Vagina (tissue), 2 donors: ENCODE measurements at regions not wholly inside any gene's neighbourhood (a gene's known extent, or its start where the extent isn't known, plus 50 kb on each side); places are given as distances from the start of the nearest gene placed in this dataset.

Source experiments
- DNase-seq, 2 donors: peaks; one replicate each; pipeline ENCODE4 v3.0.0-alpha.2; 2017; ENCODE audit errors: extremely low spot score in 2 of 2
- H3K27ac ChIP-seq: fragments of 200-600 bp; sonication (generic); one replicate; pipeline ENCODE4 v1.5.1; 2019
- H3K27me3 ChIP-seq: fragments of 200-600 bp; sonication (generic); one replicate; pipeline ENCODE4 v1.5.1; 2019
- H3K36me3 ChIP-seq, 2 donors: fragments of 200-600 bp; sonication (generic); one replicate each; pipeline ENCODE4 v1.5.1; 2017 to 2019
- H3K4me1 ChIP-seq: fragments of 200-600 bp; sonication (generic); one replicate; pipeline ENCODE4 v1.5.1; 2019
- H3K4me3 ChIP-seq, 2 donors: fragments of 200-600 bp; sonication (generic); 1 replicate in 1 of 2; 2 replicates in 1 of 2; pipeline ENCODE4 v1.5.1; 2016 to 2019
- H3K9me3 ChIP-seq: fragments of 200-600 bp; sonication (generic); one replicate; pipeline ENCODE4 v1.5.1; 2019
- CTCF ChIP-seq, 3 experiments: fragments of 450-650 bp in 2 of 3; fragments of 200-600 bp in 1 of 3; sonication (generic) in 1 of 3; IDR thresholded peaks; one replicate each; pipeline ENCODE4 v1.5.1; 2017 to 2019; ENCODE audit warnings: antibody characterized with exemption in 3 of 3, mild to moderate bottlenecking in 2 of 3, moderate library complexity in 2 of 3
- POLR2A ChIP-seq, 2 donors: fragments of 450-650 bp; IDR thresholded peaks; one replicate each; pipeline ENCODE4 v1.6.1; 2017; ENCODE audit warnings: antibody characterized with exemption in 2 of 2, mild to moderate bottlenecking in 2 of 2, moderate library complexity in 2 of 2
- POLR2AphosphoS5 ChIP-seq, 2 donors: sonication (generic); formaldehyde crosslinking; IDR thresholded peaks; one replicate each; pipeline ENCODE4 v1.9.0; 2017; ENCODE audit warnings: antibody characterized with exemption in 2 of 2, mild to moderate bottlenecking in 2 of 2, low read depth in 1 of 2; ENCODE audit not compliant: insufficient read depth in 1 of 2
- intact Hi-C: fragments of 100-400 bp; cut with DNase I; formaldehyde crosslinking; loops from one replicate; pipeline ENCODE4 v1.15.1; 2023

- Histone ChIP-seq H3K27ac (no peak overlapping the region), H3K9me3 (no peaks in the 10 kb centered on the region), H3K36me3 (no peaks in the 10 kb centered on the region), H3K27me3 (no peaks in the 10 kb centered on the region), H3K4me3 (no peak overlapping the region), H3K4me1 (no peaks in the 10 kb centered on the region)
- intact Hi-C loops, result no loop called here
- DNase-seq, result no peak
- TF ChIP-seq POLR2A (IDR thresholded peaks at IDR 0.05), result no peak
- TF ChIP-seq CTCF (IDR thresholded peaks at IDR 0.05), result no peak
- TF ChIP-seq POLR2AphosphoS5 (IDR thresholded peaks at IDR 0.05; ENCODE audit: insufficient read depth in 1 of 2, low read depth in 1 of 2), result no peak
These were observed 265.8 kb upstream of the TRPC7 start for GRCh38 chr5:136631186-136631585.

GRCh38 chr5:136629125-136629792 lies 263.9 kb upstream of the TRPC7 start:
- Histone ChIP-seq H3K4me3 (no peak overlapping the region), H3K27ac (no peak overlapping the region), H3K9me3 (no peaks in the 10 kb centered on the region), H3K4me1 (no peaks in the 10 kb centered on the region), H3K36me3 (no peaks in the 10 kb centered on the region), H3K27me3 (no peaks in the 10 kb centered on the region)
- no peak for DNase-seq
- intact Hi-C loops, result no loop called here
- TF ChIP-seq POLR2AphosphoS5 (IDR thresholded peaks at IDR 0.05; ENCODE audit: insufficient read depth in 1 of 2, low read depth in 1 of 2) (no peak), CTCF (IDR thresholded peaks at IDR 0.05) (no peak), POLR2A (IDR thresholded peaks at IDR 0.05) (no peak)

GRCh38 chr5:136626531-136626930 lies 261.2 kb upstream of the TRPC7 start:
- no peak for DNase-seq
- no peaks in the 10 kb centered on the region for H3K4me1 ChIP-seq
- no peak overlapping the region for H3K27ac ChIP-seq
- H3K4me3 ChIP-seq, result no peak overlapping the region
- TF ChIP-seq CTCF (IDR thresholded peaks at IDR 0.05) (no peak), POLR2A (IDR thresholded peaks at IDR 0.05) (no peak), POLR2AphosphoS5 (IDR thresholded peaks at IDR 0.05; ENCODE audit: insufficient read depth in 1 of 2, low read depth in 1 of 2) (no peak)
- H3K9me3 ChIP-seq, result no peaks in the 10 kb centered on the region
- no peaks in the 10 kb centered on the region for H3K36me3 ChIP-seq
- H3K27me3 ChIP-seq, result no peaks in the 10 kb centered on the region
- intact Hi-C loops, result no loop called here

- no peak for DNase-seq
- intact Hi-C loops, result no loop called here
- H3K27ac ChIP-seq, result no peak overlapping the region
- no peaks in the 10 kb centered on the region for H3K27me3 ChIP-seq
- no peaks in the 10 kb centered on the region for H3K36me3 ChIP-seq
- H3K4me1 ChIP-seq, result no peaks in the 10 kb centered on the region
- TF ChIP-seq CTCF (IDR thresholded peaks at IDR 0.05), result no peak
- no peak for TF ChIP-seq POLR2A (IDR thresholded peaks at IDR 0.05)
- TF ChIP-seq POLR2AphosphoS5 (IDR thresholded peaks at IDR 0.05; ENCODE audit: insufficient read depth in 1 of 2, low read depth in 1 of 2), result no peak
- no peak overlapping the region for H3K4me3 ChIP-seq
- H3K9me3 ChIP-seq, result no peaks in the 10 kb centered on the region
These were observed 257.4 kb upstream of the TRPC7 start for GRCh38 chr5:136622747-136623146.

- H3K9me3 ChIP-seq, result no peaks in the 10 kb centered on the region
- intact Hi-C loops, result no loop called here
- H3K27me3 ChIP-seq, result no peaks in the 10 kb centered on the region
- H3K4me3 ChIP-seq, result no peak overlapping the region
- TF ChIP-seq POLR2AphosphoS5 (IDR thresholded peaks at IDR 0.05; ENCODE audit: insufficient read depth in 1 of 2, low read depth in 1 of 2) (no peak), CTCF (IDR thresholded peaks at IDR 0.05) (no peak), POLR2A (IDR thresholded peaks at IDR 0.05) (no peak)
- no peaks in the 10 kb centered on the region for H3K4me1 ChIP-seq
- no peak overlapping the region for H3K27ac ChIP-seq
- H3K36me3 ChIP-seq, result no peaks in the 10 kb centered on the region
- DNase-seq, result no peak
These were observed 256.4 kb upstream of the TRPC7 start for GRCh38 chr5:136621743-136622142.
